ENCODE measurements at regions not wholly inside any gene's neighbourhood (a gene's known extent, or its start where the extent isn't known, plus 50 kb on each side); places are given as distances from the start of the nearest gene placed in this dataset.

DNA sequence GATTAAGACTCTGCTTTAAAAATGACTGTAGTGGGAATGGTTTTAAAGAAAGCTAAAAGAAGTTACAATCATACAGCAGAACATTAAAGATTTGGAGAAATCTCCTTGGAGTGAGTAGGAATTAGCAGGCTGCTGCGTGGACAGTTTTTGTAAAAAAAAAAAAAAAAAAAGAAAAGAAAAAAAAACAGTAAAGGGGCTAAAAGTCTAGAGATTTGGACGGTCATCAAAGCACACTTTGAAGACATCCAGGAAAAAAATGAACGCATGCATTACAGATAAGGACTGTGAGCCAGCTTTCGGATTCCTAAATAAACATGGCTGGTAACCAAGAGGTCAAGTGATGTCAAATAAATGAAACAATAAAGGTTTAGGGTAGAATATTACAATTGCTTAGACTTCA is 1700.6 kb downstream of the PCDH9 start:
- Histone ChIP-seq H3K27me3 (ENCODE audit: insufficient read depth, low read length) (no peaks in the 10 kb centered on the region), H3K27ac (ENCODE audit: insufficient read length, low read depth, low read length) (no peak overlapping the region), H3K4me2 (ENCODE audit: insufficient read depth, insufficient read length, low read length) (no peak overlapping the region), H3K9ac (ENCODE audit: extremely low read depth, insufficient read length, low read length) (no peak overlapping the region), H3K79me2 (ENCODE audit: insufficient read depth, low read length) (no peaks in the 10 kb centered on the region), H4K20me1 (ENCODE audit: control insufficient read depth, insufficient read depth, insufficient read length) (no peaks in the 10 kb centered on the region), H4K5ac (ENCODE audit: insufficient read length, low read depth, low read length) (no peak overlapping the region), H3K56ac (ENCODE audit: insufficient read length, low read depth, low read length) (no peak overlapping the region), H4K91ac (ENCODE audit: insufficient read length, low read depth, low read length) (no peak overlapping the region), H2BK15ac (ENCODE audit: low read depth, low read length) (no peak overlapping the region), H2AK5ac (ENCODE audit: insufficient read length, low read length) (no peak overlapping the region), H3K23me2 (ENCODE audit: insufficient read length, low read depth, low read length, poor library complexity, severe bottlenecking) (no peaks in the 10 kb centered on the region), H2AFZ (ENCODE audit: low read length) (no peak overlapping the region), H3K4me1 (ENCODE audit: insufficient read depth, low read length) (no peaks in the 10 kb centered on the region), H2BK12ac (ENCODE audit: insufficient read length, low read depth, low read length) (no peak overlapping the region), H3K14ac (ENCODE audit: insufficient read depth, low read length) (no peak overlapping the region), H3K23ac (ENCODE audit: insufficient read length, low read depth, low read length) (no peak overlapping the region), H4K8ac (replicated peaks; ENCODE audit: insufficient read length, low read depth, low read length) (no peak overlapping the region), H3T11ph (ENCODE audit: low read length) (no peak overlapping the region), H3K18ac (ENCODE audit: insufficient read length, low read depth, low read length) (no peak overlapping the region), H3K4ac (ENCODE audit: low read depth, low read length) (no peak overlapping the region), H2BK20ac (ENCODE audit: low read depth, low read length, poor library complexity, severe bottlenecking) (no peak overlapping the region), H2BK5ac (ENCODE audit: insufficient read length, low read length) (no peak overlapping the region), H3K9me3 (ENCODE audit: control insufficient read depth, low read depth, low read length) (no peaks in the 10 kb centered on the region), H3K79me1 (ENCODE audit: insufficient read depth, low read depth, low read length, poor library complexity, severe bottlenecking) (no peaks in the 10 kb centered on the region), H2BK120ac (ENCODE audit: low read depth, low read length, poor library complexity, severe bottlenecking) (no peak overlapping the region)
- WGBS (ENCODE audit: extremely low coverage, insufficient read length, low lambda C conversion rate): no CpG with 5 or more reads among the region's 4 CpGs
- Mint-ChIP-seq H3K27ac (no peak overlapping the region), H3K9me3 (no peaks in the 10 kb centered on the region), H3K4me1 (no peaks in the 10 kb centered on the region), H3K27me3 (ENCODE audit: low read depth) (no peaks in the 10 kb centered on the region), H3K4me3 (no peak overlapping the region), H3K36me3 (ENCODE audit: insufficient read depth in 1 of 3, low read depth in 3 of 3) (no peaks in the 10 kb centered on the region)
- TF ChIP-seq, protein P1, sequence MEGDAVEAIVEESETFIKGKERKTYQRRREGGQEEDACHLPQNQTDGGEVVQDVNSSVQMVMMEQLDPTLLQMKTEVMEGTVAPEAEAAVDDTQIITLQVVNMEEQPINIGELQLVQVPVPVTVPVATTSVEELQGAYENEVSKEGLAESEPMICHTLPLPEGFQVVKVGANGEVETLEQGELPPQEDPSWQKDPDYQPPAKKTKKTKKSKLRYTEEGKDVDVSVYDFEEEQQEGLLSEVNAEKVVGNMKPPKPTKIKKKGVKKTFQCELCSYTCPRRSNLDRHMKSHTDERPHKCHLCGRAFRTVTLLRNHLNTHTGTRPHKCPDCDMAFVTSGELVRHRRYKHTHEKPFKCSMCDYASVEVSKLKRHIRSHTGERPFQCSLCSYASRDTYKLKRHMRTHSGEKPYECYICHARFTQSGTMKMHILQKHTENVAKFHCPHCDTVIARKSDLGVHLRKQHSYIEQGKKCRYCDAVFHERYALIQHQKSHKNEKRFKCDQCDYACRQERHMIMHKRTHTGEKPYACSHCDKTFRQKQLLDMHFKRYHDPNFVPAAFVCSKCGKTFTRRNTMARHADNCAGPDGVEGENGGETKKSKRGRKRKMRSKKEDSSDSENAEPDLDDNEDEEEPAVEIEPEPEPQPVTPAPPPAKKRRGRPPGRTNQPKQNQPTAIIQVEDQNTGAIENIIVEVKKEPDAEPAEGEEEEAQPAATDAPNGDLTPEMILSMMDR (conservative IDR thresholded peaks at IDR 0.05): no peak
- no peak for DNase-seq
